GM19328 (cell line): ENCODE measurements at regions not wholly inside any gene's neighbourhood (a gene's known extent, or its start where the extent isn't known, plus 50 kb on each side); places are given as distances from the start of the nearest gene placed in this dataset.

Experiments
- ATAC-seq: cut with Tn5 transposase; IDR thresholded peaks from one replicate; pipeline ENCODE4 v1.9.1; 2021; ENCODE audit warnings: mild to moderate bottlenecking, moderate library complexity; ENCODE audit not compliant: unreplicated experiment

DNA sequence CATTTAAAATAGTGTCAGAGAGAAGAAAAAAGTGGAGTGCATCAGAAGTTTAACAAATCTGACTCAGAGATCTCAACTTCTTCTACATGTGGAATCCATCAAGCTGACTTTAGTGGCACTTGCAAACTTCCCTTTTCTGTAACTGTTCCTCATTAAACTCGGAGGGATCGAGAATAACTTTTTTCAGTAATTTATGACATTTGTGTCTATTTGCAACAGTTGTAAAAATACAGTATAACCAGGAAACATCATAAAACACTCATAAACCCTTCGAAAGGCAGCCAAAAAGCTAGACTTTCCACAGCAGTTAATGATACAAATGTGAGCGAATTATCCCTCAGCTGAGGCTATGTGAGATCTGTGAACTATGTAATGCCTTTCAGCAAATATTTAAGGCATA, 1936.8 kb upstream of the SEL1L start:
- no peak for ATAC-seq

GRCh38 chr14:83470959-83471695, 1937.5 kb upstream of the SEL1L start:
- ATAC-seq, result no peak

DNA sequence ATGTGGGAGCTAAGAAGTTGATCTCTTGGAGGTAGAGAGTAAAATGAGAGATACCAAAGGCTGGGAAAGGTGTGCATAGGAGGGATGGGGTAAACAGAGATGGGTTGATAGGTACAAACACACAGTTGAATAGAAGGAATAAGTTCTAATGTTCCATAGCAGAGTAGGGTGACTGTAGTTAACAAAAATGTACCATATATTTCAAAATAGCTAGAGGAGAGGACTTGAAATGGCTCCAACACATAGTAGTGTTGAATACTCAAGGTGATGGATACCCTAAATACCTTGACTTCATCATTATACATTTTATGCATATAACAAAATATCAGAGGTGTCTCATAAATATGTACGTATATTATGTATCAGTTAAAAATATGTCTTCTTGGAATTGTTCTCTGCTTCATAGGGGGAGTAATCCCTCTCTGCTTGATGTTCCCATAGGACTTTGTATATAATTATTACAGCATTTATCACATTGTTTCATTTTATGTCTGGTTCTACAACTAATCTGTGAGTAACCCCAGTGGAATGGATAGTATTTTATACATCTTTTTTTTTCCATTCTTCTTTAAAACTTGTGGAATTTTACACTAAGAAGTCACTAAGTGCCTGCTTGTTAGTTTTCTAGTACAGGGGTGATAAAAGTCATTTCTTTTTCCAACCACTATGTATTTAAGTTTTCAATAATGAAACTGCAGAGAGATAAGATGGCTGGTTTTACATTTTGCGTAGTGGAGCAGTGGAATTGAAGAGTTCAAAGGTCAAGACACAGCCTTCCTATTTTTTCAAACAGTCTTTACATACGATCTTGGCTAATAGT, 1940.0 kb upstream of the SEL1L start:
- no peak for ATAC-seq

- no peak for ATAC-seq
Observed at GRCh38 chr14:83478741-83479140, 1945.1 kb upstream of the SEL1L start.

DNA sequence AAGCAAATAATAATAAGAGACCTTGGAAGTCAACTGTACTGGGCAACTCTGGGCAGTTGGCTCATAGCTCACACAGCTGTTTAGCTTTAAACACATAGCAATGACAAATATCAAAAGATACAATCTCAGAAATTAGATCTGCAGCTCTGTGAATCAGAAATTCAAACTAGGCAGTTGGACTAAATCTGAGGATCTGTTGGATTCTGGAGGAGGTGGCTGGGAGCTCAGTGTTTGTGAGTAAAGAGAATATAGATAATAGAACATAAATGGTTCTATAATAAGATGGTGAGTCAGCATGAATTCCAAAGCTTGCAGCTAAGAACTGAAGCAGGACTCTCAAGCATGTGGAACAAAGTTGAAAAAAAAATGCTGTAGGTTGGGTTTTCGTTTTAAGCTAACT, 1949.4 kb upstream of the SEL1L start:
- ATAC-seq, result no peak

DNA sequence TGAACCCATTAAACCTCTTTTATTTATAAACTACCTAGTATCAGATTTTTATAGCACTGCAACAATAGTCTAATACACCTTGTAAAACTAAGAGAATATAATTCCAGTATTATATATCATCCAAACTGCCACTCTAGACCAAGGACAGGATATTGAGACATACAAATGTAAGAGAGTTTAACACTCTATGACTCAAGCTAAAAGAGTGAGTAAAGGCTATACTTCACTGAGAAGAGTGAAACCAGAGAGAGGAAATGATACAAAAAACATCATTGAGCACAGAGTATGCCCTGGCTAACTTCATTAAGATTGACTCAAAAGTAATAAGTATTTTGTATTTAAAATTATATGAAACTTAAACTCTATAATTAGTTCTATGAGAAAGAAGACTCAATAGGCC, 1951.9 kb upstream of the SEL1L start:
- no peak for ATAC-seq

DNA sequence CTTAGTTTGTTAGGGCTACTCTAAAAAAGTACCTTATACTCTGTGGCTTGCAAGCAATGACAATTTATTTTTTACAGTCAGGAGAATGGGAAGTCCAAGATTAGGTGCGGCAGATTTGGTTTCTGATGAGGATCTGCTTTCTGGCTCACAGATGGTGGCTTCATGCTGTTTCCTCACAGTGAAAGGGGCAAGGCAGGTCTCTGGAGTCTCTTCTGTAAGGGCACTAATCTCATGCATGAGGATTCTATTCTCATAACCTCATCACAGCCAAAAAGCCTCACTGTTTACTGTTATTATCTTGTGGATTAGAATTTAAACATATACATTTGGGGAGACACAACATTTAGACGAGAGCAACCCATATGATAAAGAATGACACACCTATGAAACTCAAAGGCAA, 1957.4 kb upstream of the SEL1L start:
- no peak for ATAC-seq

DNA sequence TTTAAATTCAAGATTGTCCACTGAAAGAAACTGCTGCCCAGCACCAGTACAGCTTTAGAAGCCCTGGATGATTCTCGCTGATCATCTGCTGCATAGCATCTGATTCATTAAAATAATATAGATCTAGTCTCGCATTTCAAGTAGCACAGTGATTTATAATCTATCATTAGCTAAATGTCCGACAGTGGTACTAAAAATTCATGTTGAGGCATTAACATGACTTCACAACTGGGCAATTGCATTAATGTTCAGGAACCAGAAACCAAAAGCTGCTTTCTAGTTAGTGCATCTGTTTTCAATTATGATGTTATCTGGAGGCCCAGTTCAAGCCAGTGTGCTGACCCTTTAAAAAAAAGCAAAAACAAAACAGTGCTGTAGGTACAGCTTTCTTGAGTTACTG, 1987.2 kb upstream of the SEL1L start:
- no peak for ATAC-seq

DNA sequence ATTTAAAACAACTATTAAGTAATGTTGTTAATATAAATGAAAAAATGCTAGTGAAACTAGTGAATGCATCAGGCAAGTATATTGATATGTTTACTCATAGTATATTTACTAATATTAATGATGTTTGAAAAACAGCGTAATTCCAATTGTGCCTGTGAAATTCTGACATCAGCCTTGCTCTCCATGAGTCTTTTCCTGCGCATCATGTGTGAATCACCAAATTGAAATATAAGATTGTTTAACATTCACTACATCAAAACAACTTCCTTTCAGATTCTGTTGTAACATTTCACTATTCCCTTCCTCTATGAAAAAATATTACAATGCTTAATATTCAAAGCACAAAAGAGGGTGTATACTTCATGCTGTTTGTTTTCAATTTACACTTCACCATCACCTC, 1995.9 kb upstream of the SEL1L start:
- no peak for ATAC-seq

- ATAC-seq, result no peak
Observed at GRCh38 chr14:83533734-83534133, 1996.2 kb upstream of the FLRT2 start.

GRCh38 chr14:83534995-83535394, 1994.9 kb upstream of the FLRT2 start:
- ATAC-seq, result no peak

DNA sequence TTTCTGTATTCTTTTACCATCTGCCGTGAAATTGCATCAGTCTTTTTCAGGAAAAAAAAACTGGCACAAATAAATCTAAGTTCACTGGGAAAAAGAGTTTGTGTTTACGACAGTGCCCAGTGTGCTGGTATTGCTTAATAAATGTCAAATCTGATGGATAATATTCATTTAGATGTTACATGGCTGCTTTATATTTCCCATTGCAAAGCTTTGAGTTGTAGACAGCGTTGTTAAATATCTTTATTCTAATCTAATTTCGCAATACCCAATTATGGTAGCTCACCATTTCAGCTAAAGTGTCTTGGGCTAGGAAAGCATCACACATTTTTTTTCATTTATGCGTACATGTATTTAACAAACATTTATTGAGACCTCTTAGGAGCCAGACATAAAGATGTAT, 1994.5 kb upstream of the FLRT2 start:
- ATAC-seq, result no peak

- ATAC-seq, result no peak
Observed at GRCh38 chr14:83541147-83541546, 1988.8 kb upstream of the FLRT2 start.

GRCh38 chr14:83548061-83548839, 1981.7 kb upstream of the FLRT2 start:
- ATAC-seq, result no peak

- ATAC-seq, result no peak
Observed at GRCh38 chr14:83556065-83556464, 1973.9 kb upstream of the FLRT2 start.

- ATAC-seq, result no peak
Observed at GRCh38 chr14:83556746-83557453, 1973.0 kb upstream of the FLRT2 start.

GRCh38 chr14:83558946-83559345, 1971.0 kb upstream of the FLRT2 start:
- ATAC-seq, result no peak

GRCh38 chr14:83559721-83560120, 1970.2 kb upstream of the FLRT2 start:
- no peak for ATAC-seq

DNA sequence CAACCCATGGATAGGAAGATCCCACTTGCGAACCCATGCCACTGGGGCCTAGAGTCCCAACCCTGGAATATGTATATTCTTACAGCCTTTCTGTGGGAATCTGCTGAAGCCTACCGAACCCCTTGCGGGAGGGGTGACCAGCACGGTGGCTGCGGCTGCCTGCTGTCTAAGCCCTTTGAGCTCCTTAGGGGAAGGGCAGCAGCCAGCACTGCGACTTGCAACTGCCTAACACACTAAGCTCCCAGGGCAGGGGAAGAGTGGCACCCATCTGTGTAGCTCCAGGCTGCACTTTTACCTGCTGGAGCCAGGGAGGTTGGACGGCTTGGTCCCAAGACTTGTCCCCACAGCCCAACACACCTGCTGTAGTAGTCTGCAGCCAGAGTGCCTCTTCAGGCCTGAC, 1968.7 kb upstream of the FLRT2 start:
- no peak for ATAC-seq

GRCh38 chr14:83566567-83566966, 1963.4 kb upstream of the FLRT2 start:
- no peak for ATAC-seq

DNA sequence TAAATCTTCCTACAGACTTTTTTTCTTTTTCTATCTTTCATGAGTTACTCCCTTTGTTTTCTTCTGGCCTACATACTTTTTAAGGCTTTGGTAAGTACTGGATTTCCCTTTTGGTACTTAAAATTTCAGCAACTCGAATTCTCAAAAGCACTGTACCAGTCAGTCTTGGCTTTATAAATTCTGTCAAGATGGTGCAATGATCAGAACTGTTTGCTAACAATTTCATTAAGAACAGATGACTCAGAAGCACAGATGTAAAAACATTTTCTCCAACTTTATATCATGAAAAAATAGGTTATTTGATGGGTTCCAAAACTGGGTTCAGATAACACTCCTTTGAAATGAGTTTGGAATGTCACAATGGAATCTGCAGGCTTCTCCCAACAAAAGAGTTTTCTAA, 1961.8 kb upstream of the FLRT2 start:
- ATAC-seq, result no peak
